Activated naive CD8-positive, alpha-beta T cell treated with anti-CD3 and anti-CD28 coated beads, Interleukin-2, amount 50 U/mL, for 24 hours (primary cell): ENCODE measurements at regions not wholly inside any gene's neighbourhood (a gene's known extent, or its start where the extent isn't known, plus 50 kb on each side); places are given as distances from the start of the nearest gene placed in this dataset.
"Not testable (repeated sequence)": the region's sequence is repeated elsewhere in the genome, so short reads cannot be mapped to it uniquely, and the experiment has no call there.

Experiments used
- ATAC-seq: fragments of 150-1000 bp; cut with Tn5 transposase; one replicate; pipeline ENCODE4 v1.10.0; 2021
- DNase-seq: peaks from one replicate; pipeline ENCODE4 v3.0.0; 2021
- H3K27ac Mint-ChIP-seq: one replicate; pipeline ENCODE4 v1.8.0; 2021; ENCODE audit warnings: mild to moderate bottlenecking, mixed read lengths
- H3K27me3 Mint-ChIP-seq: one replicate; pipeline ENCODE4 v1.8.0; 2021; ENCODE audit warnings: mixed read lengths
- H3K36me3 Mint-ChIP-seq: one replicate; pipeline ENCODE4 v1.8.0; 2021; ENCODE audit warnings: low read depth, mixed read lengths
- H3K4me1 Mint-ChIP-seq: one replicate; pipeline ENCODE4 v1.8.0; 2021; ENCODE audit warnings: mixed read lengths
- H3K4me3 Mint-ChIP-seq: one replicate; pipeline ENCODE4 v1.8.0; 2021; ENCODE audit warnings: mild to moderate bottlenecking, moderate library complexity, mixed read lengths
- H3K9me3 Mint-ChIP-seq: one replicate; pipeline ENCODE4 v1.8.0; 2021; ENCODE audit warnings: mixed read lengths

DNA sequence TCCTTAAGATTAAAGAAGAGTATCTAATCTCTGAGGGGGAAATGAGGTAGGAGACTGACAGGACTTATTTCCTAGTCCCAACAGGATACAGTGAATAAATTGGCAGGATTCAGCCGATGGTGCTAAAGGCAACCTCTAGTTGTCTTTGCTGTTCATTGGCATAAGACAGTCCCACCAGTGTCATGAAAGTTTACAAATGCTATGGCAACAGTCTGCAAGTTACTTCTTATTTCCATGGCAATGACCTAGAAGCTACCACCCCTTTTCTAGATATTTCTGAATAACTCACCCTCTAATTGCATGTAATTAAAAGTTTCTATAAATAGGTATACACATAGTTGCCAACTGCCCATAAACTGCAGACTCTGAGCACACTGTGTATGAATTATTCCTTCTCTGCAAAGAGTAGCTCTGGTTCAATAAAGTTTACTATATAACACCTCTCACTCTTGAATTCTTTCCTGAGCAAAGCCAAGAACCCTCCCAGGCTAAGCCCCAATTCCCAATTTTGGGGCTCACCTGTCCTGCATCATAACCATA is 172.7 kb upstream of the LRATD1 start:
- Mint-ChIP-seq H3K27me3 (no peaks in the 10 kb centered on the region), H3K4me3 (no peak overlapping the region), H3K27ac (no peak overlapping the region), H3K36me3 (no peaks in the 10 kb centered on the region), H3K9me3 (peaks cover 4% of the 10 kb centered on the region), H3K4me1 (no peaks in the 10 kb centered on the region)
- DNase-seq: no peak
- no peak for ATAC-seq

- Mint-ChIP-seq H3K36me3 (no peaks in the 10 kb centered on the region), H3K27ac (no peak overlapping the region), H3K4me3 (no peak overlapping the region), H3K4me1 (no peaks in the 10 kb centered on the region), H3K9me3 (no peaks in the 10 kb centered on the region), H3K27me3 (no peaks in the 10 kb centered on the region)
- DNase-seq (no peak), ATAC-seq (no peak)
Observed at GRCh38 chr2:14475994-14476393, 156.5 kb upstream of the LRATD1 start.

- Mint-ChIP-seq H3K4me1 (no peaks in the 10 kb centered on the region), H3K36me3 (no peaks in the 10 kb centered on the region), H3K9me3 (peaks cover 6% of the 10 kb centered on the region), H3K27ac (no peak overlapping the region), H3K27me3 (no peaks in the 10 kb centered on the region), H3K4me3 (no peak overlapping the region)
- ATAC-seq (no peak), DNase-seq (no peak)
Observed at GRCh38 chr2:14479486-14479885, 153.0 kb upstream of the LRATD1 start.

DNA sequence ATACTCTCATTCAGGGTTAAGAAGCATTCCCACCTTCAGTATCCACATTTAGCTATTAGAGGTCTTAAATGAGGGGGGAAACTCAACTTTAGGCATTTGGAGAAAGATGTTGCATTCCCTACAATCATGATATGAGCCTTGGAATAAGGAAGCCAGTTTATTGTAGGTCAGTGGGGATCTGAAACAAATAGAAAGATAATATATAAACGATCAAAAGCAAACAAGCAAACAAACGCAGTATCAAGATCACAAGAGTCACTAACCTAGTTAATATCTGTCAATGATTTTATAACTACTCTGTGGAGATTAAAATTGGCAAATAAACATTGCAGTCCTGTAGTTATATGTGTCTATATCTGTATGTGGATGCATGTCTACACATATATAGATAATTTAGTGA is 152.4 kb upstream of the LRATD1 start:
- H3K36me3 Mint-ChIP-seq: no peaks in the 10 kb centered on the region
- H3K4me1 Mint-ChIP-seq: no peaks in the 10 kb centered on the region
- DNase-seq: no peak
- H3K27me3 Mint-ChIP-seq: no peaks in the 10 kb centered on the region
- no peak overlapping the region for H3K27ac Mint-ChIP-seq
- no peak for ATAC-seq
- no peak overlapping the region for H3K4me3 Mint-ChIP-seq
- H3K9me3 Mint-ChIP-seq: peaks cover 6% of the 10 kb centered on the region

DNA sequence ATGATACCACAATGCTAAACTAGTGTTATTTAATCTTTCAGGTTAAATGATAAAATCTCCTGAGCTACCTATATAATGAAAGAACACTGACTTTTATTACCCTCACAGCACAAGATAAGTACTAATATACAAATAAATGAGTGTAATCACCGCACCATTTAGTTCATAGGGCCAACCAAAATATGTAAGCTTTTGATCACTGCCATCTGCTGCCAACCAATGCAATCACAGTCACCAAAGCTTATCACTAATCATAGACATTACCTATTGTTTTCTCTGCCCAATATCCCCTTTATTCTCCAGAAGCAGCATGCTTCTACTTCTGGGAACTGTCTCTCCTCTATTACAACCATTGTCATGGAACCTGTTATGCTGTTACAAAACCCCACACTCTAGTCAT is 151.6 kb upstream of the LRATD1 start:
- DNase-seq: no peak
- Mint-ChIP-seq H3K9me3 (peaks cover 9% of the 10 kb centered on the region), H3K27me3 (no peaks in the 10 kb centered on the region), H3K4me3 (no peak overlapping the region), H3K27ac (no peak overlapping the region), H3K4me1 (no peaks in the 10 kb centered on the region), H3K36me3 (no peaks in the 10 kb centered on the region)
- no peak for ATAC-seq

DNA sequence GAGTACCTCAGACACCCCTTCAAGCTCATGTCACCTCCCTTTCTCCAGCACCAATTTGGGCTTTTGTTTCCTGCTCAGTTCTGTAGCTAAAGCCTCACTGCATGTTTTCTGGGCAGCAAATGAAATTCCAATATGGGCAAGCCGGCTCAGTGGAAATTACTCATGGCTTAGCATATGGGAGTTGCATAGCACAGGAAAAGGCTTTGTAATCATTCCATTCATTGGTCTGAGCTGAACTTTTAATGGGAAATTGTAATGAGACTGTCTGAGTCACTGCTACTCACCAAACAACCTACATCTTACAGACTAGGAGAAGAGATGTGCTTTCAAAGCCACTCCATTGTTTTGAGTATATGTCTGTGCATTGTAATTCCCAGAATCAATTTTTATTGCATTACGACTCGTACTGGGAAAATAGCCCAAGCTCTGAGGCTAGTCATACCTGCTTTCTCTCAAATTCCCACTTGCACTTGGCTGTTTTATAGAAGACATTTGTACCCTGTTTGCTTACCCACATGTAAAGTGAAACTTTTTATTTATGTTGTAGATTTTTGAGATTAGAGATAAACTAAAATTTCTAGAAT is 139.5 kb upstream of the LRATD1 start:
- DNase-seq: no peak

GRCh38 chr2:14494759-14495158 is 137.8 kb upstream of the LRATD1 start:
- ATAC-seq (no peak), DNase-seq (no peak)
- Mint-ChIP-seq H3K27me3 (no peaks in the 10 kb centered on the region), H3K9me3 (peaks cover 4% of the 10 kb centered on the region), H3K27ac (no peak overlapping the region), H3K4me1 (no peaks in the 10 kb centered on the region), H3K4me3 (no peak overlapping the region), H3K36me3 (no peaks in the 10 kb centered on the region)

More for the DNA sequence above, 139.5 kb upstream of the LRATD1 start:
- Mint-ChIP-seq H3K27ac (no peak overlapping the region), H3K36me3 (no peaks in the 10 kb centered on the region), H3K4me3 (no peak overlapping the region), H3K9me3 (peaks cover 4% of the 10 kb centered on the region), H3K4me1 (no peaks in the 10 kb centered on the region), H3K27me3 (no peaks in the 10 kb centered on the region)
- no peak for ATAC-seq

- H3K4me3 Mint-ChIP-seq: no peak overlapping the region
- H3K36me3 Mint-ChIP-seq: no peaks in the 10 kb centered on the region
- H3K27ac Mint-ChIP-seq: no peak overlapping the region
- H3K27me3 Mint-ChIP-seq: no peaks in the 10 kb centered on the region
- no peaks in the 10 kb centered on the region for H3K9me3 Mint-ChIP-seq
- ATAC-seq (no peak), DNase-seq (no peak)
- no peaks in the 10 kb centered on the region for H3K4me1 Mint-ChIP-seq
Observed at GRCh38 chr2:14501061-14501460, 131.5 kb upstream of the LRATD1 start.

DNA sequence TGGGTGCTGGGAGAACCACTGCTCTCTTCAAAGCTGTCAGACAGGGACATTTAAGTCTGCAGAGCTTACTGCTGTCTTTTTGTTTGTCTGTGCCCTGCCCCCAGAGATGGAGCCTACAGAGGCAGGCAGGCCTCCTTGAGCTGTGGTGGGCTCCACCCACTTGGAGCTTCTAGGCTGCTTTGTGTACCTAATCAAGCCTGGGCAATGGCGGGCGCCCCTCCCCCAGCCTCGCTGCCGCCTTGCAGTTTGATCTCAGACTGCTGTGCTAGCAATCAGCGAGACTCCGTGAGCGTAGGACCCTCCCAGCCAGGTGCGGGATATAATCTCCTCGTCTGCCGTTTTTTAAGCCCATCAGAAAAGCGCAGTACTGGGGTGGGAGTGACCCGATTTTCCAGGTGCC is 125.6 kb upstream of the LRATD1 start:
- H3K4me3 Mint-ChIP-seq, H3K27ac Mint-ChIP-seq, H3K27me3 Mint-ChIP-seq, H3K4me1 Mint-ChIP-seq, ATAC-seq, H3K9me3 Mint-ChIP-seq, DNase-seq, H3K36me3 Mint-ChIP-seq: not testable (repeated sequence)

GRCh38 chr2:14511541-14511940 is 121.0 kb upstream of the LRATD1 start:
- Mint-ChIP-seq H3K27ac (no peak overlapping the region), H3K4me1 (no peaks in the 10 kb centered on the region), H3K27me3 (no peaks in the 10 kb centered on the region), H3K9me3 (no peaks in the 10 kb centered on the region), H3K4me3 (no peak overlapping the region), H3K36me3 (no peaks in the 10 kb centered on the region)
- ATAC-seq: no peak
- DNase-seq: no peak

GRCh38 chr2:14513903-14514302 is 118.6 kb upstream of the LRATD1 start:
- no peaks in the 10 kb centered on the region for H3K36me3 Mint-ChIP-seq
- no peak overlapping the region for H3K27ac Mint-ChIP-seq
- DNase-seq (no peak), ATAC-seq (no peak)
- H3K27me3 Mint-ChIP-seq: no peaks in the 10 kb centered on the region
- H3K4me1 Mint-ChIP-seq: no peaks in the 10 kb centered on the region
- H3K9me3 Mint-ChIP-seq: no peaks in the 10 kb centered on the region
- no peak overlapping the region for H3K4me3 Mint-ChIP-seq

DNA sequence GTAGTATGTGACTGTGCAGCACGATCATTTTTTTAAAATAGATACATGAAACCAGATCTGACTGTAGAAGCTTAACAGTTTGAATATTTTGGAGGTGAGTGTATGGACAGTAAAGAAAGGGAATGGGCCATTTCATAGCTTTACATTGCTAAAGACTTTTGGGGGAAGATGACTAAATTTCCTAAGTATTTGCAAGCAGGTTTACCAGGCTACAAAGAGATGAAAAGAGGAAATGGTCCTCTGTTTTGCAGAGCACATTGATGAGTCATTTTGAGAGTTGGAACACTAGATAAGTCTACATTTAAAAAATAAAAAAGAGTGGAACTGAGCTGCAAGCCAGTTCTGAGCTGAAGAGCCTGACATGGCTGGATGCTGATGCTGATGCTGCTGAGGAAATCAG is 115.7 kb upstream of the LRATD1 start:
- peaks cover 8% of the 10 kb centered on the region for H3K9me3 Mint-ChIP-seq
- H3K4me3 Mint-ChIP-seq: no peak overlapping the region
- ATAC-seq (no peak), DNase-seq (no peak)
- no peaks in the 10 kb centered on the region for H3K36me3 Mint-ChIP-seq
- H3K27me3 Mint-ChIP-seq: no peaks in the 10 kb centered on the region
- H3K4me1 Mint-ChIP-seq: no peaks in the 10 kb centered on the region
- no peak overlapping the region for H3K27ac Mint-ChIP-seq

- Mint-ChIP-seq H3K36me3 (no peaks in the 10 kb centered on the region), H3K4me3 (no peak overlapping the region), H3K4me1 (no peaks in the 10 kb centered on the region), H3K27ac (no peak overlapping the region), H3K9me3 (peaks cover 8% of the 10 kb centered on the region), H3K27me3 (no peaks in the 10 kb centered on the region)
- DNase-seq (no peak), ATAC-seq (no peak)
Observed at GRCh38 chr2:14517731-14518130, 114.8 kb upstream of the LRATD1 start.

- ATAC-seq: no peak
- Mint-ChIP-seq H3K27me3 (no peaks in the 10 kb centered on the region), H3K4me1 (no peaks in the 10 kb centered on the region), H3K36me3 (peaks cover 1% of the 10 kb centered on the region), H3K9me3 (peaks cover 21% of the 10 kb centered on the region), H3K4me3 (no peak overlapping the region), H3K27ac (no peak overlapping the region)
- no peak for DNase-seq
Observed at GRCh38 chr2:14520385-14520945, 112.1 kb upstream of the LRATD1 start.

- H3K27ac Mint-ChIP-seq: no peak overlapping the region
- H3K9me3 Mint-ChIP-seq: peaks cover 19% of the 10 kb centered on the region
- no peak overlapping the region for H3K4me3 Mint-ChIP-seq
- ATAC-seq (no peak), DNase-seq (no peak)
- no peaks in the 10 kb centered on the region for H3K4me1 Mint-ChIP-seq
- H3K27me3 Mint-ChIP-seq: no peaks in the 10 kb centered on the region
- H3K36me3 Mint-ChIP-seq: peaks cover 1% of the 10 kb centered on the region
Observed at GRCh38 chr2:14524041-14524802, 108.3 kb upstream of the LRATD1 start.
